Ishikawa (cell line): ENCODE measurements at regions not wholly inside any gene's neighbourhood (a gene's known extent, or its start where the extent isn't known, plus 50 kb on each side); places are given as distances from the start of the nearest gene placed in this dataset.

Experiments
- CEBPB ChIP-seq: IDR thresholded peaks from 2 replicates; pipeline ENCODE4 v1.6.1; 2012
- CREB1 ChIP-seq: IDR thresholded peaks from 2 replicates; pipeline ENCODE4 v1.6.1; 2012; ENCODE audit warnings: low read depth
- EGR1 ChIP-seq: IDR thresholded peaks from 2 replicates; pipeline ENCODE4 v1.6.1; 2012
- RAD21 ChIP-seq: IDR thresholded peaks from 2 replicates; pipeline ENCODE4 v1.6.1; 2012; ENCODE audit warnings: low read depth
- TAF1 ChIP-seq: IDR thresholded peaks from 2 replicates; pipeline ENCODE4 v1.6.1; 2012; ENCODE audit warnings: low read depth, mild to moderate bottlenecking

DNA sequence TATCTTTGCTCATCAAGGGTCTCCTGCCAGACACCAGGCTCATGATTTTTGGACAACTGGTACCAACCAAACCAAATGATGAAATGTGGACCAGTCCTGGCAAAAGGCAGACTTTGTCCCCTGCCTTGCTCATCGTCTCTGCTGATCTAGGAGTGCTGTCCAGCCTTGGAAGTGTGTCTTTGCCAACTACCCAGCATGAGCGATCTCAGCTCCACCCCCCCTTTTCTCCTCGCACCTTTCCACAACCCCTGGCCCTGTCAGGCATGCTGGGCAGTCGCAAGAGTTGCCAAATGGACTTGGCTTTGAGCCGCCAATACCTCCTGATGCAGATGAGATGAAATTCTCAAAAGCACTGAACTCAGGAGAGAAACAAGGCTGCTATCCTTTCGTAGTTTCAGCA is 174.3 kb downstream of the KCNA5 start:
- no peak for TF ChIP-seq TAF1
- no peak for TF ChIP-seq EGR1
- no peak for TF ChIP-seq RAD21
- TF ChIP-seq CEBPB, result no peak
- no peak for TF ChIP-seq CREB1
